Esophagus squamous epithelium (tissue), 4 donors: ENCODE measurements at regions not wholly inside any gene's neighbourhood (a gene's known extent, or its start where the extent isn't known, plus 50 kb on each side); places are given as distances from the start of the nearest gene placed in this dataset.

Experiments used
- POLR2A ChIP-seq, 4 donors: fragments of 450-650 bp; IDR thresholded peaks; one replicate each; pipeline ENCODE4 v1.6.1; 2017; ENCODE audit warnings: antibody characterized with exemption in 4 of 4, mild to moderate bottlenecking in 4 of 4, moderate library complexity in 3 of 4
- TF ChIP-seq, protein P1 (sequence below), 6 experiments: fragments of 450-650 bp in 4 of 6; fragments of 200-600 bp in 2 of 6; sonication (generic) in 2 of 6; IDR thresholded peaks; one replicate each; pipeline ENCODE4 v1.5.1; 2016 to 2019; ENCODE audit warnings: antibody characterized with exemption in 6 of 6, mild to moderate bottlenecking in 4 of 6, moderate library complexity in 4 of 6

DNA sequence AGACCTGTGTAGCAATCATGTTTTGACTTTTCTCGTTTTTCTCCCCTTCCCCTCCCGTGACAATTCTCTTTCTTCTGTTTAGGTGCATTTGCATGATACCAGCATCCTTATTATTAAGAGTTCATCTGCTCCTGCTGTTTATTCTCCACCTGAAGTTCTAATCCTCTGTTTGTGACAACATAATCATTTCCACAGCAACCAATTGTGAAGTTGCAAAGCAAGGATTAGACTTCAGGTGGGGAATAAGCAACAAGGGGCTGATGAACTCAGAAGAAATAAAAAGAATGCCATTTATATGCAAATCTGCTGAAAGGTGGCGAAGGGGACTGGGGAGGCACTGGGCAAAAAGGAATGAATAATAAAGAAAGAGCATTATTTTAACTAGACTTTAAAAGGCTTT is 124.8 kb upstream of the LINC00305 start:
- TF ChIP-seq, protein P1, sequence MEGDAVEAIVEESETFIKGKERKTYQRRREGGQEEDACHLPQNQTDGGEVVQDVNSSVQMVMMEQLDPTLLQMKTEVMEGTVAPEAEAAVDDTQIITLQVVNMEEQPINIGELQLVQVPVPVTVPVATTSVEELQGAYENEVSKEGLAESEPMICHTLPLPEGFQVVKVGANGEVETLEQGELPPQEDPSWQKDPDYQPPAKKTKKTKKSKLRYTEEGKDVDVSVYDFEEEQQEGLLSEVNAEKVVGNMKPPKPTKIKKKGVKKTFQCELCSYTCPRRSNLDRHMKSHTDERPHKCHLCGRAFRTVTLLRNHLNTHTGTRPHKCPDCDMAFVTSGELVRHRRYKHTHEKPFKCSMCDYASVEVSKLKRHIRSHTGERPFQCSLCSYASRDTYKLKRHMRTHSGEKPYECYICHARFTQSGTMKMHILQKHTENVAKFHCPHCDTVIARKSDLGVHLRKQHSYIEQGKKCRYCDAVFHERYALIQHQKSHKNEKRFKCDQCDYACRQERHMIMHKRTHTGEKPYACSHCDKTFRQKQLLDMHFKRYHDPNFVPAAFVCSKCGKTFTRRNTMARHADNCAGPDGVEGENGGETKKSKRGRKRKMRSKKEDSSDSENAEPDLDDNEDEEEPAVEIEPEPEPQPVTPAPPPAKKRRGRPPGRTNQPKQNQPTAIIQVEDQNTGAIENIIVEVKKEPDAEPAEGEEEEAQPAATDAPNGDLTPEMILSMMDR (IDR thresholded peaks at IDR 0.05), result no peak
- no peak for TF ChIP-seq POLR2A (IDR thresholded peaks at IDR 0.05)
